Neutrophil (primary cell): ENCODE measurements at regions not wholly inside any gene's neighbourhood (a gene's known extent, or its start where the extent isn't known, plus 50 kb on each side); places are given as distances from the start of the nearest gene placed in this dataset.

Experiments
- H3K27ac ChIP-seq: fragments of 200-600 bp; sonication (generic); 2 replicates; pipeline ENCODE4 v1.5.1; 2016; ENCODE audit warnings: mild to moderate bottlenecking, moderate library complexity
- H3K27me3 ChIP-seq: fragments of 200-600 bp; sonication (generic); 2 replicates; pipeline ENCODE4 v1.6.0; 2016; ENCODE audit warnings: mild to moderate bottlenecking
- H3K36me3 ChIP-seq: fragments of 200-600 bp; sonication (generic); 2 replicates; pipeline ENCODE4 v1.5.1; 2017
- H3K4me1 ChIP-seq, 2 experiments: fragments of 200-600 bp in 1 of 2; sonication (generic) in 1 of 2; 1 replicate in 1 of 2; 2 replicates in 1 of 2; pipeline versions ENCODE4 v1.5.1 to v1.6.1; 2013 to 2016; ENCODE audit warnings: low read depth in 1 of 2, low read length in 1 of 2, mild to moderate bottlenecking in 1 of 2, moderate library complexity in 1 of 2; ENCODE audit not compliant: control insufficient read depth in 1 of 2, insufficient read depth in 1 of 2
- H3K4me3 ChIP-seq, 2 experiments: fragments of 200-600 bp in 1 of 2; sonication (generic) in 1 of 2; 1 replicate in 1 of 2; 2 replicates in 1 of 2; pipeline ENCODE4 v1.5.1; 2013 to 2016; ENCODE audit warnings: low read depth in 1 of 2, low read length in 1 of 2, mild to moderate bottlenecking in 1 of 2, moderate library complexity in 1 of 2
- H3K9me3 ChIP-seq: fragments of 200-600 bp; sonication (generic); 2 replicates; pipeline ENCODE4 v1.5.1; 2016
- CTCF ChIP-seq: fragments of 200-600 bp; sonication (generic); IDR thresholded peaks from 2 replicates; pipeline ENCODE4 v1.5.1; 2016; ENCODE audit warnings: antibody characterized with exemption

- H3K4me3 ChIP-seq = no peak overlapping the region
- H3K27ac ChIP-seq = no peak overlapping the region
Measured at GRCh38 chr2:220228310-220229006, 601.0 kb downstream of the SLC4A3 start.

GRCh38 chr2:220240641-220241040 lies 613.2 kb downstream of the SLC4A3 start:
- H3K27ac ChIP-seq = no peak overlapping the region
- H3K9me3 ChIP-seq = no peaks in the 10 kb centered on the region
- H3K36me3 ChIP-seq = no peaks in the 10 kb centered on the region
- no peak overlapping the region for H3K4me3 ChIP-seq
- no peaks in the 10 kb centered on the region for H3K4me1 ChIP-seq
- no peaks in the 10 kb centered on the region for H3K27me3 ChIP-seq
- TF ChIP-seq CTCF = no peak

More at GRCh38 chr2:220228310-220229006, 601.0 kb downstream of the SLC4A3 start:
- no peaks in the 10 kb centered on the region for H3K4me1 ChIP-seq
- no peak for TF ChIP-seq CTCF
- H3K27me3 ChIP-seq = no peaks in the 10 kb centered on the region
- no peaks in the 10 kb centered on the region for H3K9me3 ChIP-seq
- H3K36me3 ChIP-seq = no peaks in the 10 kb centered on the region

- no peaks in the 10 kb centered on the region for H3K9me3 ChIP-seq
- TF ChIP-seq CTCF = no peak
- no peaks in the 10 kb centered on the region for H3K4me1 ChIP-seq
- no peak overlapping the region for H3K27ac ChIP-seq
- no peak overlapping the region for H3K4me3 ChIP-seq
- no peaks in the 10 kb centered on the region for H3K27me3 ChIP-seq
- H3K36me3 ChIP-seq = no peaks in the 10 kb centered on the region
Measured at GRCh38 chr2:220241423-220241822, 614.0 kb downstream of the SLC4A3 start.

- no peak overlapping the region for H3K4me3 ChIP-seq
- no peaks in the 10 kb centered on the region for H3K4me1 ChIP-seq
- no peaks in the 10 kb centered on the region for H3K36me3 ChIP-seq
- no peaks in the 10 kb centered on the region for H3K9me3 ChIP-seq
- no peak for TF ChIP-seq CTCF
- no peak overlapping the region for H3K27ac ChIP-seq
- no peaks in the 10 kb centered on the region for H3K27me3 ChIP-seq
Measured at GRCh38 chr2:220243571-220243970, 616.1 kb downstream of the SLC4A3 start.

GRCh38 chr2:220246386-220246785 lies 619.0 kb downstream of the SLC4A3 start:
- Histone ChIP-seq H3K9me3 (no peaks in the 10 kb centered on the region), H3K27ac (no peak overlapping the region), H3K36me3 (no peaks in the 10 kb centered on the region), H3K4me3 (no peak overlapping the region), H3K4me1 (no peaks in the 10 kb centered on the region), H3K27me3 (no peaks in the 10 kb centered on the region)
- TF ChIP-seq CTCF = no peak
